Glomerular endothelial cell (primary cell): ENCODE measurements at regions not wholly inside any gene's neighbourhood (a gene's known extent, or its start where the extent isn't known, plus 50 kb on each side); places are given as distances from the start of the nearest gene placed in this dataset.

ENCODE experiments used
- DNase-seq: peaks from one replicate; pipeline ENCODE4 v3.0.0-alpha.2; 2011; ENCODE audit warnings: low read depth, low spot score; ENCODE audit errors: extremely low read depth

DNA sequence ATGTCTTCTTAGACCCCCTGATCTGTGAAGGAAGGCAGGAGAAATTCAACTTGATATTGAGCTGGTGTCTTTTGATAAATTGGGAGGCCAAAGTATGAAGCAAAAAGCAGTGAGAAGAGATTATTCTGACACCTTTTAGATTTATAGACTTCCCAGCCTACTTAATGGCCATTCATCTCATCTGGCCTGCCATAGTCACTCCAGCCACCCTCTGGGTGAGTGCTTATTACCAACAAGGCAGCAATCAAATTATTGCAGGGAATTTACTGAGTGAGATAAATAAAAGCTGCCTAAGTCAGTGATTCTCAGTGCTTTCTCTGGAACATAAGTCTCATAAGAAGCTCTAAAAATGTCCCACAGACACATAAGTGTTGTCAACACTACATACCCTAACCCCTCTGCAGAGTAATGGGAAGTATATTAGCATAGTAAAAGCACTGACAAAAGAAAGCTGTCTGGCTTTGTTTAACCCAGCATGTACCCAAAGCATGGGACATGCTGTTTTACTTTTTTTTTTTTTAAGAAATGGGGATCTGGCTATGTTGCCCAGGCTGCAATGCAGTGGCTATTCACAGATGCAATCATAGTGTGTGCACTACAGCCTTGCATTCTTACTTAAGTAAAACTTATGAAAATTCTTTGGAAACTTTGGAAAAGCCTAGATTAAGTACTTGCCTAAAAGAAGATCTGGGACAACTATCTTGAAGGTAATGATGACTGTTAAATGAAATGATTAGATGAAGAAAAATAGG is 725.3 kb downstream of the TUSC7 start:
- DNase-seq, result no peak

DNA sequence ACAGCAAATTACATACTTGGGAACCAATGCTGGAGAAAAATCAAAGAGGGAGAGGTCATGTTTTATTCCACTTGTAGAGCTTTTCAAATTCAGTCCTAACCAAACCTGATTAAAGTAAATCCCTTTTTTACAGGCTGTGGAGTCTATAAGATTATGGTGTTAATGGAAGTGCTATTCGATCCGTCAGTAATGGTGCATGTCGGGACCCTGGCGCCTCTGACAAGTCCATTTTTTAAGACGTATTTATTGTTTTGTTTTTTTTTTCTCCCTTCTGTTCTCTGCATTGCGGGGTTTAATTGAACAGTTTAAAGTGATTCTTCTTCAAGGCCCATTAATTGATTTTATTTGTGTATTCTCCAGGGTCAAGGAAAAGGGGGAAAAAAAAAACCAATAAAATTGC is 725.9 kb downstream of the TUSC7 start:
- no peak for DNase-seq

DNA sequence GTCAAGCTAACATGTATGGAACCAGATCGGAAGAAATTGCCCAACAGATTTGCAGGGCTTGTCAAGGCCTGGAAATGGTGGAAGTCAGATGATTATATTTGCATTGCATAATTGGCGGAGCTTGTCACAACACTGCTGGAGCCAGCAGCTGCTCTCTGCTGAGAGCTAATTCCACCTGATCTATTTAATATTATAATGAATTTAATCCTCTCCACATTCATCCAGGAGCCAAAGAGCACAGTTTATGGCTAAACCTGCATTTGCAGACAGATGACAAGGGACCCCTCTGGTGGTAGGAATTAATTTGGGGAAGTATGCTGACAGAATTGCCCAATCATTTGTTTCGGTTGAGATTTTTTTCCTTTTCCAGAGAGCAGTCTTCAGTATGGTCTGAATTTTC is 730.2 kb downstream of the TUSC7 start:
- no peak for DNase-seq

DNA sequence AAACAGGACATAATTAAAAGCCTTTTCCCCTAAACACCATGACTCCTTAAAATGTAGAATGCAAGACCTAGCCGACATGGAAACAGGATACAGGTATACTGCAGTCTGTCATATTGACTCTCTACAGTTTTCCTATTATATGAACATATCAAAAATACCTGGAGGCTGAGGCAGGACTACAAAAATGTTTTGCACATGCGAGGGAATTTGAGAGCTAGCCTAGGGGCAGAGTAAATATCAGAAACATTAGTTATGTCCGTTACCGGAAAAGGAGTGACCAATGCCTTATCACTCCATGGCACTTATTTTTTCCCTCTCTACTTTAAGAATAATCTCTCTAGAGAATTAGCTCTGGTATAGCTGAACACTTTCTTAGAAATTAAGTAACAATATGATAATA is 732.3 kb downstream of the TUSC7 start:
- DNase-seq, result no peak

DNA sequence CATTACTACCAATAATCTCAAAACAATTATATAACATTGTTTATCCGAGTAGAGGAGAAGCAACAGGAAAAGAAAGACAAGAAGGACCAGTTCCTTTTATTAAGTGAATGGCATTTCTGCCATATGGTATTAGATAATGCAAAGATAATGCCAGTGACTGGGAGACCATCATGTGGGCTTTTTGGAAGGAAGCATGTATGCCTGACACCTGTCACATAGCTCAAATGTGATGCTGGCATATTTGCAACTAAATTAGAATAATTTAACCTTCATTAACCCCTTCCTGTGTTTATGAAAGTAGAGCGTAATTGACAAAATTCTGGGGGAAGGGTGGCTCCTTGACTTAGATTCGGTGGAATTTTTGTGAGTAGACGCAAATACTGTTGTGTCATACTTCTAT is 733.0 kb downstream of the TUSC7 start:
- no peak for DNase-seq

DNA sequence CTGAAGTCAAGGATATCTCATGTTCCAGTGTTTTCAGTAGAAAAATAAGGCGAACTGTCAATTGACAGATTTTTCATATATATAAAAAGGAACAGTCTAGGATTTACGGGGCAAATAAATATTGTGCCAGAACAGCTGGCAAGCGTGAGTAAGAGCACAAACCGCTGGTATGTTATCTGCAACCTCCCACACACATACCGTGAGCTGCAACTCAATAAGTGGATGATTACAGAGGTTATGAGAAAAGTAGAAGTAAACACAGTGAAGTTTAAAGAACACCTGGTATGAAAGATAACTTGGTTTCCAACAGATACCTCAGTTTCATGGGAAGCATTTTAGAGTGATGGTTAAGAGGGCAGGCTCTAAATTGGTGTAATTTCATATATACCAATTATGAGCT is 733.4 kb downstream of the TUSC7 start:
- no peak for DNase-seq

DNA sequence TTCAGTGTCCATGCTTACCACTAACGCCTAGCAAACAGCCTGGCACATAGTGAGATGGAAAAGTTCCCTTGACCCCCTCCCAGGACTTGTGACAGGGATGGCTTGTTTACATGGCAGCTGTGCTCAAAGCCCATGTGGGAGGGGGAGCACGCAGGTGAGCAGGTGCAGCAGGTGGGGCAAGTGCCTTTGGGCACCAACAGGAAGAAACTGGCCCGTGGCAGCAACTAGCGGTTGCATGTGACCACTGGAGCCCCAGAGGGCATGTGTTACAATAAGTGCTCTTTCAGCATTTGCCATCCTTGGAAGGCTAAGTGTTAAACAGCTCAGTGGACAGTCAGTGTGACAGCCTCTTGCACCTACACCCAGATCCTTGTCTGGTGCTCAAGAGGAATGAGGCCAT is 734.6 kb downstream of the TUSC7 start:
- DNase-seq, result no peak

DNA sequence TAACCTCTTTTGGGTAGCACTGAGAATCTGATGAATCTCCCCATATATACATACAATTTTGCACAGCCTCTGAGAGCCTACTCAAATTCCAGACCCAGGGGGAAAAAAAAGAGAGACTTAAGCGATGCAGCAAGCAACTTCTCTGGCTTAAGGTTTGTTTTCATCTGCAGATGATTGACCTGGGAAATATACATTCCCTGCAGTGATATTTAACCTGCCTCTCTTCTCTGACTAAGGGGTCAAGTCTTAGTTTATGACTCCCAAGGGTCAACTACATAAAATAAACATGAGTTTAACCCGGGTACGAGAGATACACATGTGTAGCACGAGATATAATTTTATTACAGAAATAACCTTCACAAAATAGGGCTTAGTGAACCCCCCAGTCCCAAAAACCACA is 737.8 kb downstream of the TUSC7 start:
- no peak for DNase-seq

DNA sequence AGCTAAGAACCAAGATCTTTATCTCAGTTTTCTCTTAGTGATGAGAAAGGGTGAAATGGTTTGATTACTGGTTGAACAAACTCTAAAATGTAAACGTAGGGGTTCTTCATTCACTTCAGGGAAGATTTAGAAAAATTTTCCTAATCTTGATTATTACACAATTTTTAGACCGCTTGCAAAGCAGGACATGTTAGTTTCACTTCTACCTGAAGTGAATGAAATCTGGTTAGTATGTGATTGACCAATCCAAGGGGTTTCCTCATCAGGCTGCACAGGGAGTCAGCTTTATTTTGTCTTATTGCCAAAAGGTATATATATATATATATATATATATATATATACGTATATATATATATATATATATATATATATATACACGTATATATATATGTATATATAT is 740.4 kb downstream of the TUSC7 start:
- no peak for DNase-seq

DNA sequence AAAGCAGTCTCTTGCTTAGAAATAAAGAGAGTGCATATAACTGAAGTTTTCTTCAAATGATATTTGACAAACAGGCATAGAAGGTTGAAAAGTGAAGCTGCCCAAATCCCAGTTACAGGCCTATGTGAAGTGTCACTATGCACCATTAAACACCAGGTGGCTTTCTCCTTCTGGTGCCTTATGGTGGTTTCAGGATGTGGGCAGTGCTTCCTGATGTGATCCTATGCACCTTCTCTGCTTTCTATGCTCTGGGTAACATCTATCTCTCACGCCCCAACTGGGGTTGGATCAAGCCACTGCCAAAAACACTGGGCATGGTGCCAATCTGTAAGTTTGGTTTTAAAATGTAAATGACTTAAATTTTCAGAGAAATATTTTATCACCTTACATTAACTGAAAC is 744.7 kb downstream of the TUSC7 start:
- no peak for DNase-seq

DNA sequence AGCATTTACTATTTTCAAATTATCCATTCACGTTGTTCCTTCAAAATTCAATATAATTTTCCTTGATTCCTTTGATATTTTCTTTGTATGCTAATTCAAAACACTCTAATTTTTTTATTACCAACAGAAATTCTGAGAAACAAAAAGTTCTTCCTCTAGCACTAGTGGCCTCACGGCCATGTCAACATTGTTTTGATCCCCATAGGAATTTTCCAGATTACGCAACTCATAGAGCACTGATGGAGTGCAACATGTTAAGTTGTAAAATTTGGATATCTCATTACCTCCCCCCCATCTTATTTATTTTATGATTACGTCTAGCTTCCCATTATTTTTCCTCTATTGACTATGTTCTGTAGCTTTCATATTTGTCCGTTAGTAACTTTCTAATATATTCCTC is 745.3 kb downstream of the TUSC7 start:
- DNase-seq, result no peak

DNA sequence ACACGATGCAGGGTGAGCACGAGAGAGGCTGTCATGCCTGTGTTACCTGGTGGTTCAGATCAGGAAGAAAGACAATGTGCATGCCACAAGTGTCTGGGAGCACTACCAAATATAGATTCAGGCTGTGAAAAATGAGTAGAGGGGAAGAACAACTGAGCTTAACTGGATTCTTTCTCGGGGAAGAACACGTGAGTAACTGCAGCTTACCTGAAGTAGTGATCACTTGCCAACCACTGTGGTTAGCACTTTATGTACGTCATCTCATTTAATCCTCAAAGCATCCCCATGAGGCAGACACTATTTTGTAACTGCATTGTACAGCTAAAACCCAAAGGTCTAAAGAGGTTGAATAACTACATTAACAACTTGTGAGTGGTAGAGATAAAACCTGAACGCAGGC is 746.2 kb downstream of the TUSC7 start:
- no peak for DNase-seq

DNA sequence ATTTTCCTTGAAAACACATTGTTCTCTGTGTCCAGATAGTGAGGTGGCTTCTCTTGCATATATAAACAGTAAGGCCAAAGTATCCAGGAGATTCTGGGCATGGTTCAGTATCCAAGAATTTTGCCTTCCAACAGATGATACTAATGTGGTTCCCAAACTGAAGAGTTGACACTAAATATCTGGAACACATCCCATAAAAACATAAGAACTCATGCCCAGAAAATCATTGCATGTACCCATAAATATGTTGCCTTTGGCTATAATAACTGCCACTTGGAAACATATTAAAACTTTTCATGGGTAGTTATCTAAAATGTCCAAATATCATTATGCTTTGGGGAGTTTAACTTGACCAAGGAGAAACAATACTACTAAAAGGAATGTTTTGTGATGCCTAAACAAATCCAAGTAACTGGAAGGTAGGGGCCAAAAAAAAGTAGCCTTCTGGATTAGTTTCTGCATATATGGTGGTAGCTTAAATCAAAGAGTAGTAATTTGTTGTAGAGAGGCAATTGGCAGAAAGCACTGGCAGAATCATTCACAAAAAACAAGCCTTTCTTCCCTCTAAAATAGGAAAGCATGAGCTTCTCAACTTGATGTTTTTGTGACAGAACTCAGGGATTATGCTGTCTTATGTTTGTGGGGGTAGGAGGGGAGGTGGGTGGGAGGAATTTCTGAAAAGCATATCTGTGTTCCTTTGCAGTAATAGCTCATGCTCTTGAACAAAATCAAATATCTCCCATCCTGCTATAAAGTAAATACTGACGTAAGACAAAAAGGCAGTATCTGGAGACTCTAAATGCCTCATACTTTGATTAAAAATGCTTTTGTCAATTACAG is 753.9 kb downstream of the TUSC7 start:
- DNase-seq, result no peak

DNA sequence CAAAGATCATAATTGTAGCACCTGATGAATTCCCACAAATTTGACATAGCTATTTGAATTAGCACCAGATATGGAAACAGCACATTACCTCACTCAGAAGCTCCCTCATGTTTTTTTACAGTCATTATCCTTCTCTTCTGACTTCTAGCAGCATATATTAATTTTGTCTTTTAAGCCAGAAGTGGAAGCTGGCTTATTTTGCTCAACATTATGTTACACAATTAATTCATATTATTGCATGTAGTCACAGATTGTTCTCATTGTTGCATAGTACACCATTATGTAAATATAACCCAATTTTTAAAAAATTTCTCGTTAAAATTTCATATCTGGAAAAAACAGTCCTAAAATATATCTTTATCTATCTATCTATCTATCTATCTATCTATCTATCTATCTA is 762.3 kb downstream of the TUSC7 start:
- no peak for DNase-seq

DNA sequence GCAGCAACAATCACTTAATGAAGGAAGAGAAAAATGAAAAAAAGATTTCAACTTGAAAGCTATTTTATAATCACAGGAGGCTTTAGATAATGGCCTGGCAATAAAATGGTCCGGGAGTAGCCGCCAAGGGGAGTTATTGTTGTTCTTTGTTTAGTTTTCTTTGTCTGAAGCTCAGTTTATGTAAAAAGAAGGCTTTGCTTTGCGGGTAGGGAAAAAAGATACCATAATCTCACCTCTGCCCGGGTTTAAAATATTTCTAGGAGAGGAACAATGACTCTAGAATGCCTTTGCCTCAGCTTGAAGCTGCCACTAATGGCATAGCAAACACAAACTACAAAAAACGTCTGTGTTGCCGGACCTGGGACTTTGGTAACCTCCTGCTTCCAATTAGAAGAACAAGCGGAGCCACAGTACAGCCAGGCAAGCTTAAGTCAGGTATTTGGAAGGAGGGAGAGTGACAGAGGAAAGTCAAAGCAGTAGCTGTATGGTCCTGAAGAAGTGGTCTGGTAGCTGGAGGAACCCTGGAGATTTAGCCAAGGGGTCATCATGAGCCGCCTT is 764.5 kb downstream of the TUSC7 start:
- DNase-seq, result no peak

DNA sequence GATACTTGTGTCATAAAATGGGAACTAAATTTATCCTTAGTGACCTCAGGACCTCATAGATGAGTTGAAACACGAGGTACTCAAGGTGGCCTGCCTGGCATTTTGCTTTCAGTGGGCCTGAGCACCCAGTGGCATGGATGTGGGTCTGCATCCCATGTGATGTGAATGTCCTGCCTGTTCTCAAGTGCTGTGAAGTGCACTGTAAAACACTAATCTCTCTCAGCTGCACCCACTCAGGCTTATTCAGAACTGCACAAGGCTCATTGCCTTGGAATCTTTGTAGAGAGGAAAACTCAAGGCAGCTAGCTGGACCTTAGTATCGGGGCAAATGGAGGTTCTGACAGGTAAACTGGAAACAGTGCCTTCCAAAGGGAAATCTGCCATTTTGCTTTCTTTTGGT is 767.0 kb downstream of the TUSC7 start:
- DNase-seq, result no peak

DNA sequence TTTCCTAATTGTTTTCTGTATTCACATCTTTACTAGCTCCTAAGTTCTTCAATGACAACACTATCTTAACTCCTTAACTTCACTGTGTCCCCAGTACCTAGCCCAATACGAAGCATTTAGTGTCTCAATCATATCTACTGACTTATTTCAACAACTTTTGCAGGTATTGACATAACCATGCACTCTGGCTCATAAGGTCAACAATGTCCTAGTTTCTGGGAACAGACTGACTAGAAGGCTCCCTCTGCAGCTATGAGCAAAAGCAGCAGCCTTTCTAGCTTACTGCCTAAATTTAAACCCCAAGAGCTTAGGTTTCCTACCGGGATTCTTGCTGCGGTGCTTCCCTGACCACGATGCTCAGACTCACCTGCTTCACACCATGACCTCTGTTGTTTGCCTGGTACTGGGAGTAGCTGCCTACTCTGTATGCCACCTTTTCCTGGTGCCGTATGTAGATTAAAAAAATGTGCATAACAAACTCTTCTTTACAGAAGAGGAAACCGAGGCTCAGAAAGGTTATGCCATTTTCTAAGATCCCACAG is 767.7 kb downstream of the TUSC7 start:
- no peak for DNase-seq

DNA sequence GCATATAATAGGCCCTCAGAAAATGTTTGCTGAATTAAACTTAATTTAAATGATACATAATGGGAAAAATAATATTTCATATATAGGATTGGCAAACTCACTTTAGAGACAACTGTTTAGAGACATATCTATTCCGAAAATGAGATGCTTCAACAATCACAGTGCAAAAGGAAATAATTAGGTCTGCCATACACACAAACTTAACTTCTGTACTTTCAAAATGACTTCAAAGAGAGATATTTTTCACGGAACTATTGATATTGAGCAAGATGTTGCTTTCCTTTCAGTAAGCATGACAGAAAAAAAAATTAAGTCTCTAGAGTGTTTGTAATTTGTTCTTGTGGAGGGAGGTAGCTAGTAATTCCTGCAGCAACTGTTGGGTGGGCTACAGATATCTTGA is 769.5 kb downstream of the TUSC7 start:
- no peak for DNase-seq

DNA sequence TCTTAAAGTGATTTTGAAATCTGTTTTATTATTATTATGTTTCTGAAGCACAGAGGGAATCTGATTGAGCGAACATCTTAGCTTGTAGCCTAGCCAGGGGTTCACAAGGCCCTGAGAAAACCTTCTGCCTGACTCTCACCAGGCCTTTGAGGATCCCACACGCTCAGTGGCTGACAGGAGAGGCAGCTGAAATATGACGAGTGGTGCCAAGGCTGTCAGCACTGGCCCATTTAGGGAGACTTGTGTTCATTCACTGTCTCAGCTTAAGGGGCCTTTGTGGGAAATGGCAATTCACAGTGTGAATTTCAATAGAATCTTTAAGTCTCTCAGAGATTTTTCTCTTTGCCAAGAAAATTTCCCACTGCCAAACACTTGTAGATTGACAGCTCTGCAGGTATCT is 770.9 kb downstream of the TUSC7 start:
- DNase-seq, result no peak

DNA sequence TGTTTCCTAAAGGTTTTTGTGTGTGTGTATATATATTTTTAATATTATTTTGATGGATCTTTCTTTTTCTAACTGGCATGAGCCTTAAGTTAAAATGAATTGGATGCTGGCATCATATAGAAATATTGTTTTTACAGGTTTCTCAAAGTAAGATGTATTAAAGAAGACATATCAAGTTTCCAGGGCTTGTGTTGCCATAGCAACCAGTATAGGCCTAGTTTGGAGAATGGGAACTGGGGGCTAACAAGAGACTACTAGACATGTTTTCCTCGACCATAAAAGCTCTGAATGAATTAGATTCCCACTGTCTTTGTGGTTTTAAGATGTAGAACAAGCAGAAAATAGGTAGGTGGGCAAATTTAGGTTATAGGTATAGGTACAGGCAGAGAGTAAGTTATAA is 771.4 kb downstream of the TUSC7 start:
- no peak for DNase-seq

DNA sequence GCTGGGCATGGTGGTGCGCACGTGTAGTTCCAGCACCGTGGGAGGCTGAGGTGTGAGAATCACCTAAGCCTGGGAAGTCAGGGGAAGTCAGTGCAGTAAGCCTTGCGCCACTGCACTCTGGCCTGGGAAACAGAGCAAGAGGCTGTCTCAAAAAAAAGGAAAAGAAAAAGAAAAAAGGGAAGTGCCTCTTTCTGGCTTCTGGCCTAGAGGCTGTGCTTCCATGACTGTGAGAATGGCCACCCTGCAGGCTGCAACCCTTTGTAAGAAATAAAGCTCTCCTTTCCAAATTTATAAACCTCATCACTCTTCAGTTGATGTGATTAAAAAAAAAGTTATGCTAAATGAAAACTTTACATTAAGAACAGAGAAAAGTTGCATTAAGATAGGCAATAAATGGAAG is 774.3 kb downstream of the TUSC7 start:
- no peak for DNase-seq

DNA sequence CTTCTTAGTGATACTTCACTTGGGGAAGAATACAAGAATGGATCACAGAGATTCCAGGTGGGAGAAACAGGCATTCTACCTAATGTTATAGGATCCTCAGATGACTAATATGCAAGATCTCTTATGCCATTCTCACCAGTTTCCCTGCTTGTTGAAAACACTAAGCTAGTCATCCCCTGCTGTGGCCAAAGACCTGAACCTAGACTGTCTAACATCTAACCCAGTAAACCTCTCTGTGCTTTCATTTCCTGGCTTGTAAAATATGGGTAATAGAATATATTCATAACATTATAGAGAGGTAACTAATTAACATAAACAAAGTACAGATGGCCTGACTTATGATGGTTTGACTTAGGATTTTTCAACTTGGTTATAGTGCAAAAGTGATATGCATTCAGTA is 776.3 kb downstream of the TUSC7 start:
- no peak for DNase-seq
